WTC11 (cell line): ENCODE measurements at regions not wholly inside any gene's neighbourhood (a gene's known extent, or its start where the extent isn't known, plus 50 kb on each side); places are given as distances from the start of the nearest gene placed in this dataset.

Source experiments
- ATAC-seq: fragments of 200-7000 bp; cut with Tn5 transposase; 2 replicates; pipeline ENCODE4 v1.10.0; 2021; ENCODE audit warnings: mild to moderate bottlenecking, moderate library complexity
- CTCF ChIA-PET: fragments of 300-600 bp; sonication (Branson Sonifier 250); formaldehyde crosslinking; loops from one replicate; lab custom pipeline; 2021; ENCODE audit warnings: antibody characterized with exemption; lab: Charles Lee
- POLR2A ChIA-PET: fragments of 350-600 bp; sonication (Branson Sonifier 250); formaldehyde crosslinking; loops from one replicate; lab custom pipeline; 2021; ENCODE audit warnings: antibody characterized with exemption; lab: Charles Lee
- DNase-seq: peaks from one replicate; pipeline ENCODE4 v3.0.0; 2021; ENCODE audit warnings: low spot score
- H3K27ac Mint-ChIP-seq: 2 replicates; pipeline ENCODE4 v1.8.0; 2021; ENCODE audit warnings: mixed read lengths
- H3K27me3 Mint-ChIP-seq: 2 replicates; pipeline ENCODE4 v1.8.0; 2021; ENCODE audit warnings: low read depth, mild to moderate bottlenecking, moderate library complexity, mixed read lengths
- H3K36me3 Mint-ChIP-seq: 2 replicates; pipeline ENCODE4 v1.8.0; 2021; ENCODE audit warnings: mixed read lengths
- H3K4me1 Mint-ChIP-seq: 2 replicates; pipeline ENCODE4 v1.8.0; 2022; ENCODE audit warnings: mixed read lengths
- H3K4me3 Mint-ChIP-seq: 2 replicates; pipeline ENCODE4 v1.8.0; 2021; ENCODE audit warnings: mild to moderate bottlenecking, moderate library complexity, mixed read lengths
- H3K9me3 Mint-ChIP-seq: 2 replicates; pipeline ENCODE4 v1.8.0; 2021; ENCODE audit warnings: mixed read lengths
- AR ChIP-seq: fragments of 250-450 bp; sonication (Bioruptor Pico); IDR thresholded peaks from 2 replicates; pipeline ENCODE4 v1.9.0; 2021; ENCODE audit warnings: mild to moderate bottlenecking
- ATF2 ChIP-seq: sonication (generic); formaldehyde crosslinking; IDR thresholded peaks from 2 replicates; pipeline ENCODE4 v1.8.1; 2022; ENCODE audit warnings: low read depth, missing genetic modification reagents, borderline replicate concordance
- FOXJ3 ChIP-seq: sonication (generic); formaldehyde crosslinking; IDR thresholded peaks from 2 replicates; pipeline ENCODE4 v1.9.0; 2021; ENCODE audit warnings: missing genetic modification reagents, mild to moderate bottlenecking, borderline replicate concordance
- GABPB1 ChIP-seq: sonication (generic); formaldehyde crosslinking; IDR thresholded peaks from 2 replicates; pipeline ENCODE4 v1.8.1; 2023; ENCODE audit warnings: mild to moderate bottlenecking, missing genetic modification reagents
- GTF2I ChIP-seq: fragments of 250-450 bp; sonication (Bioruptor Pico); conservative IDR thresholded peaks from 2 replicates; pipeline ENCODE4 v1.4.0; 2021; ENCODE audit warnings: mild to moderate bottlenecking
- IRF2 ChIP-seq: sonication (generic); formaldehyde crosslinking; IDR thresholded peaks from 2 replicates; pipeline ENCODE4 v1.8.0; 2022; ENCODE audit warnings: low read depth, missing genetic modification reagents, borderline replicate concordance
- MXD4 ChIP-seq: fragments of 250-450 bp; sonication (Bioruptor Pico); IDR thresholded peaks from 2 replicates; pipeline ENCODE4 v1.8.0; 2021; ENCODE audit warnings: mild to moderate bottlenecking, moderate library complexity, borderline replicate concordance
- NR1H2 ChIP-seq: sonication (generic); formaldehyde crosslinking; IDR thresholded peaks from 2 replicates; pipeline ENCODE4 v1.9.0; 2021; ENCODE audit warnings: mild to moderate bottlenecking, moderate library complexity, missing genetic modification reagents
- NR3C1 ChIP-seq: sonication (generic); formaldehyde crosslinking; conservative IDR thresholded peaks from 2 replicates; pipeline ENCODE4 v1.8.1; 2023; ENCODE audit warnings: low read depth, mild to moderate bottlenecking, missing genetic modification reagents
- OVOL2 ChIP-seq: fragments of 250-450 bp; sonication (Bioruptor Pico); IDR thresholded peaks from 2 replicates; pipeline ENCODE4 v1.9.0; 2021; ENCODE audit warnings: mild to moderate bottlenecking, borderline replicate concordance
- SMAD3 ChIP-seq: sonication (generic); formaldehyde crosslinking; IDR thresholded peaks from 2 replicates; pipeline ENCODE4 v1.8.0; 2022; ENCODE audit warnings: missing genetic modification reagents, mild to moderate bottlenecking, borderline replicate concordance
- SOX15 ChIP-seq: fragments of 250-450 bp; sonication (Bioruptor Pico); IDR thresholded peaks from 2 replicates; pipeline ENCODE4 v1.9.0; 2021; ENCODE audit warnings: mild to moderate bottlenecking
- SP1 ChIP-seq: sonication (generic); formaldehyde crosslinking; conservative IDR thresholded peaks from 2 replicates; pipeline ENCODE4 v1.8.1; 2022; ENCODE audit warnings: missing genetic modification reagents
- TCF7 ChIP-seq: sonication (generic); formaldehyde crosslinking; IDR thresholded peaks from 2 replicates; pipeline ENCODE4 v1.8.0; 2022; ENCODE audit warnings: mild to moderate bottlenecking, low read depth, missing genetic modification reagents, moderate library complexity
- TEAD1 ChIP-seq: sonication (generic); formaldehyde crosslinking; IDR thresholded peaks from 2 replicates; pipeline ENCODE4 v1.8.0; 2022; ENCODE audit warnings: mild to moderate bottlenecking, missing genetic modification reagents
- TP53 ChIP-seq: sonication (generic); formaldehyde crosslinking; IDR thresholded peaks from 2 replicates; pipeline ENCODE4 v1.8.1; 2023; ENCODE audit warnings: mild to moderate bottlenecking, missing genetic modification reagents
- USF2 ChIP-seq: sonication (generic); formaldehyde crosslinking; IDR thresholded peaks from 2 replicates; pipeline ENCODE4 v1.8.1; 2023; ENCODE audit warnings: mild to moderate bottlenecking, missing genetic modification reagents, moderate library complexity
- ZBTB43 ChIP-seq: sonication (generic); formaldehyde crosslinking; IDR thresholded peaks from 2 replicates; pipeline ENCODE4 v1.8.1; 2023; ENCODE audit warnings: mild to moderate bottlenecking, missing genetic modification reagents
- ZNF121 ChIP-seq: sonication (generic); formaldehyde crosslinking; IDR thresholded peaks from 2 replicates; pipeline ENCODE4 v1.8.0; 2023; ENCODE audit warnings: missing genetic modification reagents
- ZNF138 ChIP-seq: sonication (generic); formaldehyde crosslinking; conservative IDR thresholded peaks from 2 replicates; pipeline ENCODE4 v1.8.1; 2022; ENCODE audit warnings: mild to moderate bottlenecking, moderate library complexity, missing genetic modification reagents
- ZNF219 ChIP-seq: sonication (generic); formaldehyde crosslinking; IDR thresholded peaks from 2 replicates; pipeline ENCODE4 v1.8.0; 2023; ENCODE audit warnings: missing genetic modification reagents, mild to moderate bottlenecking, borderline replicate concordance
- ZNF396 ChIP-seq: fragments of 250-450 bp; sonication (Bioruptor Pico); IDR thresholded peaks from 2 replicates; pipeline ENCODE4 v1.8.0; 2021; ENCODE audit warnings: mild to moderate bottlenecking, moderate library complexity, borderline replicate concordance
- ZNF532 ChIP-seq: fragments of 250-450 bp; sonication (Bioruptor Pico); IDR thresholded peaks from 2 replicates; pipeline ENCODE4 v1.9.0; 2021; ENCODE audit warnings: mild to moderate bottlenecking, borderline replicate concordance

GRCh38 chr2:8081130-8081529 is 600.7 kb upstream of the ID2 start:
- H3K27me3 Mint-ChIP-seq = no peaks in the 10 kb centered on the region; the same call in 1 of the 2 replicates
- H3K4me3 Mint-ChIP-seq = no peak overlapping the region
- H3K4me1 Mint-ChIP-seq = peaks cover 3% of the 10 kb centered on the region; the same call in 1 of the 2 replicates
- CTCF ChIA-PET = no interaction called here
- ATAC-seq (no peak), DNase-seq (no peak)
- POLR2A ChIA-PET = no interaction called here
- TF ChIP-seq SP1 (CRISPR knock-in tag) (no peak), SMAD3 (CRISPR knock-in tag) (no peak), NR3C1 (no peak), USF2 (CRISPR knock-in tag) (no peak), ZBTB43 (CRISPR knock-in tag) (no peak), GABPB1 (CRISPR knock-in tag) (no peak), GTF2I (CRISPR knock-in tag) (no peak), ATF2 (no peak), AR (CRISPR knock-in tag) (no peak), ZNF532 (CRISPR knock-in tag) (no peak), ZNF138 (CRISPR knock-in tag) (no peak), ZNF121 (CRISPR knock-in tag) (no peak), NR1H2 (CRISPR knock-in tag) (no peak), TCF7 (CRISPR knock-in tag) (no peak)
- peaks cover 15% of the 10 kb centered on the region for H3K36me3 Mint-ChIP-seq
- no peak overlapping the region for H3K27ac Mint-ChIP-seq
- peaks cover 25% of the 10 kb centered on the region for H3K9me3 Mint-ChIP-seq

GRCh38 chr2:8082840-8083239 is 599.0 kb upstream of the ID2 start:
- no peak for DNase-seq
- CTCF ChIA-PET = no interaction called here
- POLR2A ChIA-PET = no interaction called here
- ATAC-seq = no peak
- peaks cover 3% of the 10 kb centered on the region; the same call in 1 of the 2 replicates for H3K4me1 Mint-ChIP-seq
- H3K36me3 Mint-ChIP-seq = 0 out of 2 replicates have a peak, but pooled peaks cover under 1% of the 10 kb centered on the region
- no peak overlapping the region for H3K4me3 Mint-ChIP-seq
- no peak overlapping the region; the same call in 1 of the 2 replicates for H3K27ac Mint-ChIP-seq
- no peaks in the 10 kb centered on the region; the same call in 1 of the 2 replicates for H3K27me3 Mint-ChIP-seq
- peaks cover 11% of the 10 kb centered on the region for H3K9me3 Mint-ChIP-seq
- TF ChIP-seq ZNF121 (CRISPR knock-in tag) (no peak), MXD4 (CRISPR knock-in tag) (no peak), ZNF219 (CRISPR knock-in tag) (no peak), TEAD1 (CRISPR knock-in tag) (no peak), OVOL2 (CRISPR knock-in tag) (no peak), IRF2 (no peak), SOX15 (no peak), TP53 (CRISPR knock-in tag) (no peak), ZNF396 (no peak), GABPB1 (CRISPR knock-in tag) (no peak), FOXJ3 (CRISPR knock-in tag) (no peak), AR (CRISPR knock-in tag) (no peak)
